SK-N-MC (cell line): ENCODE measurements at regions not wholly inside any gene's neighbourhood (a gene's known extent, or its start where the extent isn't known, plus 50 kb on each side); places are given as distances from the start of the nearest gene placed in this dataset.
A peak's percentile ranks its signal among the peaks of the same experiment; 100 is the strongest.

ENCODE experiments used
- DNase-seq: peaks from one replicate; pipeline ENCODE4 v3.0.0-alpha.2; 2011; ENCODE audit warnings: low read depth, low spot score
- H3K27ac ChIP-seq: fragments of 200-600 bp; sonication (generic); 2 replicates; pipeline ENCODE4 v1.5.1; 2016; ENCODE audit warnings: mixed run types
- H3K36me3 ChIP-seq: fragments of 200-600 bp; sonication (generic); 2 replicates; pipeline ENCODE4 v1.6.1; 2017; ENCODE audit warnings: antibody characterized with exemption, low read length, mixed read lengths; ENCODE audit not compliant: insufficient read depth
- H3K4me3 ChIP-seq: fragments of 200-600 bp; sonication (generic); 2 replicates; pipeline ENCODE4 v1.5.1; 2016
- H3K9ac ChIP-seq: fragments of 200-600 bp; sonication (generic); 2 replicates; pipeline ENCODE4 v1.8.0; 2017; ENCODE audit warnings: mixed run types, mixed read lengths; ENCODE audit not compliant: insufficient read length
- H3K9me3 ChIP-seq: fragments of 200-600 bp; sonication (generic); 2 replicates; pipeline ENCODE4 v1.6.1; 2017; ENCODE audit warnings: low read depth, mild to moderate bottlenecking, antibody characterized with exemption, low read length, moderate library complexity, mixed read lengths
- EZH2 ChIP-seq: fragments of 200-600 bp; sonication (generic); IDR thresholded peaks from one replicate; pipeline ENCODE4 v1.6.1; 2017; ENCODE audit warnings: antibody characterized with exemption
- FOXP2 ChIP-seq: optimal IDR thresholded peaks from 2 replicates; pipeline ENCODE3; 2011; ENCODE audit warnings: mild to moderate bottlenecking, moderate library complexity; ENCODE audit not compliant: insufficient read depth; ENCODE audit errors: extremely low read length, control extremely low read depth
- POLR2AphosphoS5 ChIP-seq: IDR thresholded peaks from 2 replicates; pipeline ENCODE4 v1.6.1; 2012; ENCODE audit warnings: mild to moderate bottlenecking, low read depth, low read length, borderline replicate concordance

DNA sequence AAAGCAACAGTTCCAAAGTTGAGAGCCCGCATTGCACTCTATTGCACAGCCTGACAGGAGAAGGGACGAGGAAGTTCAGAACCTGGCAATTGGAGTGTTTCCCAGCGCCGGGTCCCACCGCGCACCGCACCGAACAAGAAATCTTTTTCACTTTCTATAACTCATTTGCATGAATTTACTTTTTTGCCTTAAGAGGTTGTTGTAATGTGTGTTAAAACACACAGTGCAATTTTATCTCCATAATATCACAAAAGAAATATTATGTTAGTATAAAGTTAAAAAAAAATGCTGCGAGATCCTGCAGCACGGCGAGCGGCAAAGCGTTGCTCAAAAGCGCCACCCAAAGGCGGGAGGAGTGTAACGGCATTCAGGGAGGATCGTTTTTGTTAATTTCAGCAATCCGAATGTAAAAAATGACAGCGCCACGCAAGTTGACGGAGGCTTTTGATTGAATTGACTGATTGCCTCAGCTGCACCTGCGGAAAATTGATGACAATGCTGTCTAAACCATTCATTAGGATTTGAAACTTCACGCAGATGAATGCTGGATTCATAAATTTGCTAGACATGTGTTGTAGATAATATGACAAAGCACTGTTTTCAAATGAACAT is 303.6 kb upstream of the ZNF507 start:
- H3K27ac ChIP-seq, result peak overlapping the region; percentile 95
- H3K9me3 ChIP-seq, result no peaks in the 10 kb centered on the region
- peak overlapping the region; percentile 83 for H3K9ac ChIP-seq
- no peaks in the 10 kb centered on the region for H3K36me3 ChIP-seq
- peak overlapping the region; percentile 84 for H3K4me3 ChIP-seq
- TF ChIP-seq EZH2 (no peak), FOXP2 (no peak), POLR2AphosphoS5 (no peak)
- DNase-seq, result peak; percentile 72

DNA sequence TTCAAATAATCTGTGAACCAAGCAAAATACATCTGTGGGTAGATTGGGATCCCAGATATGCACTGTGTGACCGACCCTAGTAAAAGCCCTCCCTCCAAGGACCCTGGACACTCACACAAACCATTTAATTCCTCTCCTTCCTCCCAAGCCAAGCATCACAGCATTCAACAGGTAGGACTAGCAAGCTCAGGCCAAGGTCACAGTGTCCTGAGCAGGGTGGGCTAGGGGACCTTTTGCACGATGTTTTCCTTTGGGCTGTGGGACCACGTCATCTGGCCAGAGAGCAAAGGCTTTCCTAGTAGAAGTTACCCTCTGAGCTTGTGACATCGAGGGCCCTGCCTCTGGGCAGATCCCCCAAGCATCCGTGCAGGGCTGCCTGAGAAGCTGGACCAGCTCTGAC is 297.6 kb upstream of the ZNF507 start:
- TF ChIP-seq POLR2AphosphoS5, result no peak
- no peak for TF ChIP-seq FOXP2
- TF ChIP-seq EZH2, result no peak
- DNase-seq, result no peak

DNA sequence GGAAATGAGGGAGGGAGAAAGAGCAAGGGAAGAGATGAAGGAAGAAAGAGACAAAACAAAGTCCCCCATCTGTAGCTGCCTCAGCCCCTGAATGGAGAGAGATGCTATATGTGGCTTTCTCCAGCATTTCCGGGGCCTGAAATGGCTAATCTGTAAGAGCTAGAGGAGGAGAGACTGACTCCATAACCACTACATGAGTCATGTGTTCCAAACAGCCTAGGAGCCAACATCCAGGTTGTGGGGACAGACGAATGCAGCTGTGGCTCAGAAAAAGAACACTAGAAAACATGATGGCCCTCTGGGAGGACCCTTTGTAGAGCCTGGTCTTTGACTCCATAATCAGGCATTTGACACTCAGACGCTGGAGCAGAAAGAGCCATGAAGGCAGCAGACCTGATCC is 292.0 kb upstream of the ZNF507 start:
- Histone ChIP-seq H3K36me3 (no peaks in the 10 kb centered on the region), H3K9me3 (no peaks in the 10 kb centered on the region), H3K4me3 (no peak overlapping the region), H3K9ac (no peak overlapping the region), H3K27ac (no peak overlapping the region)
- TF ChIP-seq FOXP2 (no peak), POLR2AphosphoS5 (no peak), EZH2 (no peak)
- no peak for DNase-seq

More for the DNA sequence above, 297.6 kb upstream of the ZNF507 start:
- H3K36me3 ChIP-seq, result no peaks in the 10 kb centered on the region
- no peak overlapping the region for H3K27ac ChIP-seq
- H3K4me3 ChIP-seq, result no peak overlapping the region
- H3K9me3 ChIP-seq, result no peaks in the 10 kb centered on the region
- H3K9ac ChIP-seq, result no peak overlapping the region

DNA sequence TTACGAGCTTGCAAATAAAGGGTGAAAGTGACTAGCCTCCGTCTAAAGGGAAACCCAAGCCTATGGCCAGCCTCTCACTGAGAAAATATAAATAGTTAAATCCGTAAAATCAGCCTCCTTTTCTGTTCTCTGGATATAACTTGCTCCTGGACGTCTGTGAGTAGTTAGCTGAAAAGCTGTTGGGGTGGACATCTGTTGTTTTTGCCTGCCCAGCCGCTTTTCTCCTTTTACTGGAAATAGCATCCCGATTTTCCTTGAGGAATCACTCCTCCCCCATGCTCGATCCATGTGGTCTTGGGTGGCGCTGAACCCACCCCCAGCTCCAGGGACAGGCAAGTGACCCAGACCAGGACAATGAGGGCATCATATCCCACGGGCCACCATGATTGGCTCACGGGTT is 291.5 kb upstream of the ZNF507 start:
- H3K36me3 ChIP-seq, result no peaks in the 10 kb centered on the region
- no peaks in the 10 kb centered on the region for H3K9me3 ChIP-seq
- DNase-seq, result no peak
- no peak overlapping the region for H3K4me3 ChIP-seq
- H3K27ac ChIP-seq, result no peak overlapping the region
- H3K9ac ChIP-seq, result no peak overlapping the region
- TF ChIP-seq POLR2AphosphoS5 (no peak), FOXP2 (no peak), EZH2 (no peak)

DNA sequence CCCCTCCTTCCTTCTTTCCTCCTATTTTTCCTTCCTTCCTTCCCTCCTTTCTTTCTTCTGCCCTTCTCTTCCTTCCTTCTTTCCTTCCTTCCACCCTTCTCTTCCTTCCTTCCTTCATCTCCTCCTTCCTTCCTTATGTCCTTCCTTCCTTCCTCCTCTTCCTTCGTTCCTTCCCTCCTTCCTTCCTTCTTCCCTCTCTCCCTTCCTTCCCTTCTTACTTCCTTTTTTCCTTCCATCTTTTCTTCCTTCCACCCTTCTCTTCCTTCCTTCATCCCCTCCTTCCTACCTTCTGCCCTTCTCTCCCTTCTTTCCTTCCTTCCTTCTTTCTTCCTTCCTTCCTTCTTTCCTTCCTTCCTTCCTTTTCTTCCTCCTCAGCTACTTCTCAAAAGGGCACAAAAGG is 287.3 kb upstream of the ZNF507 start:
- Histone ChIP-seq H3K9ac (no peak overlapping the region), H3K4me3 (no peak overlapping the region), H3K27ac (no peak overlapping the region), H3K9me3 (no peaks in the 10 kb centered on the region), H3K36me3 (no peaks in the 10 kb centered on the region)
- TF ChIP-seq EZH2 (no peak), POLR2AphosphoS5 (no peak), FOXP2 (no peak)
- DNase-seq, result no peak

DNA sequence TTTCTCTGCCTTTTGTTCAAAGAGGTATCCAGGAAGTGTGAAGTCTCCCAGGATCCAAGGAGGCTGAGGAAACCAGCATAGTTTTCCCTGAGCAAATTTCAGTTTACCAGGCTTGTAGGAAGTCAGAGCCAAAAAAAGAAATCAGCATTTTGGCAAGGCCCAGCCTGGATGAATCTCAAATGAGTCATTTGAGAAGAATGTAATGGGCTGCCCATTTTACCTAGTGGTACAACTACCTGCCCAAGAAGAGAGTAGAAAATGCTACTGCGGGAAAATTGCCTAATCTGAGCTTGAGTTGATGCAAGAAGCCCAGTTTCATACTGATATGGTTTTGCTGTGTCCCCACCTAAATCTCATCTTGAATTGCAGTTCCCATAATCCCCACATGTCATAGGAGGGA is 284.1 kb upstream of the ZNF507 start:
- DNase-seq, result no peak
- H3K9me3 ChIP-seq, result no peaks in the 10 kb centered on the region
- H3K27ac ChIP-seq, result no peak overlapping the region; the same call in 1 of the 2 replicates

DNA sequence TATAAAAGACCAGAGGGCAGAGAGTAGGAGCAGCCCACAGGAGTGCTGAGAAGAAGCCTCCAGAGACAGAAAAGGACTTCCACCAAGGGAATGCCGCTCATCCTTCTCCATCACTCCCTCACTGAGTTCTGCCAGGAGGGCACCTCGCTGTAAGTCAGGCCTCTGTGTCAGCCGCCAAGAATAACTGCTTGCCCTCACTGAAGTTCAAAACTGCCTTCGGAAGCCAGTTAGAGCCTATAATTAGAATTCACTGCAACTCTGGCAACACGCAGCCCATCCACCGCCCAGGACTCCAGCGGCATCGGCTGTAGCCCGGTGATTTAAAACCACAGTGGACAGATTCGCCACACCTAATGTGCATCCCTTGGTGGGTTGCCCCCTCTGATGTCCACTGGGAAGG is 281.8 kb upstream of the ZNF507 start:
- Histone ChIP-seq H3K9ac (no peak overlapping the region), H3K27ac (no peak overlapping the region), H3K4me3 (no peak overlapping the region), H3K36me3 (no peaks in the 10 kb centered on the region), H3K9me3 (no peaks in the 10 kb centered on the region)
- DNase-seq, result no peak
- TF ChIP-seq EZH2 (no peak), FOXP2 (no peak), POLR2AphosphoS5 (no peak)

More for the DNA sequence above, 284.1 kb upstream of the ZNF507 start:
- no peak overlapping the region for H3K4me3 ChIP-seq
- H3K9ac ChIP-seq, result no peak overlapping the region
- TF ChIP-seq POLR2AphosphoS5, result no peak
- TF ChIP-seq FOXP2, result no peak
- TF ChIP-seq EZH2, result no peak
- no peaks in the 10 kb centered on the region for H3K36me3 ChIP-seq

DNA sequence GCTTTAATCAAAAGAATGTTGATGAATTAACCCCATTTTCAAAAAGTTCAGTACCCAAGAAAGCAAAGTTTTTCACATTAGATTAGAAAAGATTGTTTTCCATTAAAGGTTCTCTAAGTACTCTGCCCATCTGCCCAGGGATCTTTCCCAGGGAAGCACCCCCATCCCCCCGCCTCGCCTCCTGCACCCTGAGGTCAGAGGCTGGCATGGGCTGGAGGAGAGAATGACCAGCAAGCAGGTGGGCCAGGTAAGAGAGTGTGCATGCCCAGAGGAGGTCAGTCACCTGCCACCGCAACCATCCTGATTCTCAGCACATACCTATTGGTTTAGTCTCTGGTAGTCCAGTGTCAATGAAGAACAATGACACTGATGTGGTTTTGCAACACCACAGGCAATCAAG is 279.4 kb upstream of the ZNF507 start:
- Histone ChIP-seq H3K27ac (no peak overlapping the region), H3K9ac (no peak overlapping the region), H3K4me3 (no peak overlapping the region), H3K9me3 (no peaks in the 10 kb centered on the region), H3K36me3 (no peaks in the 10 kb centered on the region)
- no peak for TF ChIP-seq FOXP2
- TF ChIP-seq EZH2, result no peak
- no peak for TF ChIP-seq POLR2AphosphoS5
- DNase-seq, result no peak

DNA sequence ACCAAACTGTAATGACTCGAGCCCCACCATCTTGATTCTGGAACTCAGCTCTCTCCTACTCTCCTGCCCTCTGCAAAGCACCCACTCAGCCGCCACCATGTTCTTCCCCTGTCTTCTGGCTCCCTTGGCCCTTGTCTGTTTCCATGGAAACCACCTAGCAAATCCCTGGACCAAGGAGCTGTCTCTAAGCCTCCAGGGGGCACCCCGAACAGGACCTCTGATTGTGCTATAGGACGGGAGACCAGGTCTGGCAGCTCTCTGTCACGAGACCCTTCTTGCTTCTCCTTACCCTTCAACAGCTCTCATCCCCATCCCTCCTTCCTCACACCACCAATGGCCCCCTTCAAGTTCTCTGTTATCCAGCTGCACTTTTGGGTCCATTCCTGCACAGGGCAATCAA is 277.7 kb upstream of the ZNF507 start:
- no peak for DNase-seq
- Histone ChIP-seq H3K4me3 (no peak overlapping the region), H3K9me3 (no peaks in the 10 kb centered on the region), H3K36me3 (no peaks in the 10 kb centered on the region), H3K27ac (no peak overlapping the region), H3K9ac (no peak overlapping the region)
- no peak for TF ChIP-seq POLR2AphosphoS5
- TF ChIP-seq EZH2, result no peak
- TF ChIP-seq FOXP2, result no peak
